Muscle of leg (tissue), 3 donors: ENCODE measurements at regions not wholly inside any gene's neighbourhood (a gene's known extent, or its start where the extent isn't known, plus 50 kb on each side); places are given as distances from the start of the nearest gene placed in this dataset.

ENCODE experiments used
- DNase-seq: peaks from one replicate; pipeline ENCODE4 v3.0.0; 2013
- H3K27ac ChIP-seq: one replicate; pipeline ENCODE4 v1.5.1; 2013; ENCODE audit warnings: mild to moderate bottlenecking, low read length, control low read depth
- H3K27me3 ChIP-seq: one replicate; pipeline ENCODE4 v1.6.1; 2013; ENCODE audit warnings: low read length; ENCODE audit not compliant: control insufficient read depth, insufficient read depth
- H3K36me3 ChIP-seq: one replicate; pipeline ENCODE4 v1.6.1; 2013; ENCODE audit warnings: low read length; ENCODE audit not compliant: control insufficient read depth, insufficient read depth
- H3K4me1 ChIP-seq: one replicate; pipeline ENCODE4 v1.6.1; 2013; ENCODE audit warnings: low read length; ENCODE audit not compliant: control insufficient read depth, insufficient read depth
- H3K4me3 ChIP-seq: one replicate; pipeline ENCODE4 v1.5.1; 2013; ENCODE audit warnings: low read length, control low read depth
- H3K9me3 ChIP-seq: replicated peaks from 2 replicates; pipeline ENCODE4 v1.6.1; 2013; ENCODE audit warnings: low read depth, low read length; ENCODE audit not compliant: control insufficient read depth
- WGBS: methylation state at CpG from one replicate; pipeline ENCODE4 v1.1.5; 2013; ENCODE audit warnings: missing lambda C conversion rate; ENCODE audit not compliant: insufficient coverage; 5-methylcytosine and 5-hydroxymethylcytosine counted together

GRCh38 chr11:27838674-27839073 is 138.4 kb upstream of the BDNF start:
- Histone ChIP-seq H3K9me3 (no peaks in the 10 kb centered on the region), H3K27ac (no peak overlapping the region), H3K36me3 (no peaks in the 10 kb centered on the region), H3K4me1 (no peaks in the 10 kb centered on the region), H3K27me3 (no peaks in the 10 kb centered on the region), H3K4me3 (no peak overlapping the region)
- no peak for DNase-seq
- 27% methylated on average over 6 of the region's 6 CpGs for WGBS

GRCh38 chr11:27837895-27838563 is 137.8 kb upstream of the BDNF start:
- no peaks in the 10 kb centered on the region for H3K9me3 ChIP-seq
- no peak overlapping the region for H3K4me3 ChIP-seq
- H3K4me1 ChIP-seq = no peaks in the 10 kb centered on the region
- H3K27ac ChIP-seq = no peak overlapping the region
- 52% methylated on average over 2 of the region's 2 CpGs for WGBS
- no peaks in the 10 kb centered on the region for H3K27me3 ChIP-seq
- H3K36me3 ChIP-seq = no peaks in the 10 kb centered on the region
- no peak for DNase-seq

DNA sequence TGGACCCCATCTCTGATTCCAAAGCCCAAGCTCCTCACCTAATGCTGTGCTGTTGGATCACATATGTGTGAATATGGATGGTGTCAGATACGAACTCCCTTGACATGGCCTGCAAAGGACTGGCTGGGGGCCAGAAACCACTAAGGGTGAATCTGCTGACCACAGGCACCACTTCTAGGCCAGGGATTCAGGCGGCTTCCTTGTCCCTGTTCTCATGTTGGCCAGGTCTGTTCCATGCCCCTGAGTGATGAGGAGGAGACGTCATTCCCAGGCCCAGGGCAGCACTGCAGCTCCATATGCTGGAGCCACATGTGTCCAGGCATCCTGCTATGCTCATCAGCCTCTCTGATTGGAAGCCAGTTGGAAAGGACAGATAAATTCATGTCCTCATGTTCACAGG is 130.0 kb upstream of the BDNF start:
- H3K27ac ChIP-seq = no peak overlapping the region
- H3K9me3 ChIP-seq = no peaks in the 10 kb centered on the region
- H3K27me3 ChIP-seq = no peaks in the 10 kb centered on the region
- H3K36me3 ChIP-seq = no peaks in the 10 kb centered on the region
- no peak for DNase-seq
- no peak overlapping the region for H3K4me3 ChIP-seq
- H3K4me1 ChIP-seq = no peaks in the 10 kb centered on the region
- WGBS = 90% methylated on average over 2 of the region's 3 CpGs

DNA sequence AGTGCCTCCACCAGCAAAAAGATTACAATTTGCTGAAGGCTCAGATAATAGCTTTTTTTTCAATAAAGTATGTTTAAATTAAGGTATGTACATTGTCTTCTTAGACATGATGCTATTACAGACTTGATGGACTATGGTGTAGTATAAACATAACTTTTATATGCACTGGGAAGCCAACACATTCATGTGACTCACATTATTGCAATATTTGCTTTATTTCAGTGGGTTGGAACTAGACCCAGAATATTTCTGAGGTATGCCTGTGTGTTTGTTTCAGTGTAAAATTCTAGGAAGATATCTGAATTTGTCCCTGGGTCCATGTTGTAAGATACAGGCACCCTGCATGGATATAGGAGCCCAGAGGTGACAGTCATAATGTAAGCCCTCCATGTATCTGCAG is 120.0 kb upstream of the BDNF start:
- DNase-seq = no peak
- Histone ChIP-seq H3K4me1 (no peaks in the 10 kb centered on the region), H3K36me3 (no peaks in the 10 kb centered on the region), H3K27me3 (no peaks in the 10 kb centered on the region), H3K9me3 (no peaks in the 10 kb centered on the region), H3K27ac (no peak overlapping the region), H3K4me3 (no peak overlapping the region)

DNA sequence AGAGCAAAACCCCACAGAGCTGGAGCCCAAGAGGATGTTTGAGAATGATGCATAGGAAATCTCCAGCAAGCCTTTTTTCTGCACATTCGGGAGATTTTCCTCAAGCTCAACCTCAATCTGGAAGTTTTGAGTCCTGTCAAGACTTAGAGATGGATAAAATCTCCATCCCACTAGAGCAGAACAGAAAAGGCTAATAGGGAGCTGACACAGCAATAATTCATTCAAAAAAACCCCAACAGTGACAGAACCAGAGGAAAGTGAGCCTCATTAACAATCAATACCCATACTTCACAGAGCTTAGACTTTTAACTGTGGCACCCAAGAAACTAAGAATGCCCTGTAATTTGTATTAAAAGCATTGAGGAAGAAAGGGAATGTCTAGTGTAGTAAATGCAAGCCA is 115.9 kb upstream of the BDNF start:
- Histone ChIP-seq H3K9me3 (no peaks in the 10 kb centered on the region), H3K4me1 (no peaks in the 10 kb centered on the region), H3K36me3 (no peaks in the 10 kb centered on the region), H3K27ac (no peak overlapping the region), H3K27me3 (no peaks in the 10 kb centered on the region), H3K4me3 (no peak overlapping the region)
- WGBS = no CpG with 5 or more reads among the region's 1 CpG
- no peak for DNase-seq

DNA sequence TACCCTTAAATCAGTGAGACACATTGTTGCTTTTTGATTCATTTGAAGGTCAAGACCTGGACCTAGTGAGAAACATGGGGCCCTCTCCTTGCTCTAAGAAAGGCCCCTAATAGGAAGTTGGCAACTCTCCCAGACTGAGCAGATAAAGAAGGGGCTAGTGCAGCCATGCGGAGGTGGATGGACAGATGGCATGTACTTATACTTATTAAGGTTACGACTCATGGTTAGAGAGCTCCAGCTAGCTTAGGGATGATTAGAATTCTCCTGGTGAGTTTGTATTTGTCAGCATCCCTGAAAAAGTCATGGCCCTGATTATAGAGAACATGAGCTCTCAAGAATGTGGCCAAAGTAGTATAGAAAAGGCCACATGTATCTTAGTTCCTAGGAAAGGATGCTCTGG is 112.1 kb upstream of the BDNF start:
- no peak for DNase-seq
- Histone ChIP-seq H3K4me3 (no peak overlapping the region), H3K4me1 (no peaks in the 10 kb centered on the region), H3K27ac (no peak overlapping the region), H3K36me3 (no peaks in the 10 kb centered on the region), H3K27me3 (no peaks in the 10 kb centered on the region), H3K9me3 (no peaks in the 10 kb centered on the region)
- WGBS = 50% methylated on average over 2 of the region's 2 CpGs

DNA sequence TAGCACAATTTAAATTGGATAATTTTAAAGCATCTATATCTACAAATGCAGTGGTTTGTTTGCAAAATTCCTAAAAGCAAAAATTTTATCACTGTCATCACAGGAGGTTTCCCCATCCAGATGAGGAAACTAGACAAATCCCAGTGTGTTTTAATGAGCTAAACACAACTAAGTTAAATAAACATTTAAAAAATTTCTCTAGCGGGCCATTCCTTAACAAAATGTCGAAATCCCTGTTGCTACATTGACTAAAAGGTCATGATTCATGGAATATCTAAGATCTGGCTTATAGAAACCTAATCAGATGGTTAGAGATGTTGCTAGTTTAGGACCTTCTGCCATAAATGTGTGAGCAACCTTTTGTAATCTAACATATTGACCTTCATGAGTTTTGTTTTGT is 107.3 kb upstream of the BDNF start:
- H3K36me3 ChIP-seq = no peaks in the 10 kb centered on the region
- no peak overlapping the region for H3K4me3 ChIP-seq
- no peak overlapping the region for H3K27ac ChIP-seq
- H3K27me3 ChIP-seq = no peaks in the 10 kb centered on the region
- no peak for DNase-seq
- no peaks in the 10 kb centered on the region for H3K4me1 ChIP-seq
- H3K9me3 ChIP-seq = no peaks in the 10 kb centered on the region
- no CpG with 5 or more reads among the region's 2 CpGs for WGBS

GRCh38 chr11:27806122-27806521 is 105.9 kb upstream of the BDNF start:
- no peak overlapping the region for H3K27ac ChIP-seq
- H3K36me3 ChIP-seq = no peaks in the 10 kb centered on the region
- no peak overlapping the region for H3K4me3 ChIP-seq
- 56% methylated on average over 7 of the region's 19 CpGs for WGBS
- no peaks in the 10 kb centered on the region for H3K9me3 ChIP-seq
- H3K4me1 ChIP-seq = no peaks in the 10 kb centered on the region
- no peaks in the 10 kb centered on the region for H3K27me3 ChIP-seq
- DNase-seq = no peak

DNA sequence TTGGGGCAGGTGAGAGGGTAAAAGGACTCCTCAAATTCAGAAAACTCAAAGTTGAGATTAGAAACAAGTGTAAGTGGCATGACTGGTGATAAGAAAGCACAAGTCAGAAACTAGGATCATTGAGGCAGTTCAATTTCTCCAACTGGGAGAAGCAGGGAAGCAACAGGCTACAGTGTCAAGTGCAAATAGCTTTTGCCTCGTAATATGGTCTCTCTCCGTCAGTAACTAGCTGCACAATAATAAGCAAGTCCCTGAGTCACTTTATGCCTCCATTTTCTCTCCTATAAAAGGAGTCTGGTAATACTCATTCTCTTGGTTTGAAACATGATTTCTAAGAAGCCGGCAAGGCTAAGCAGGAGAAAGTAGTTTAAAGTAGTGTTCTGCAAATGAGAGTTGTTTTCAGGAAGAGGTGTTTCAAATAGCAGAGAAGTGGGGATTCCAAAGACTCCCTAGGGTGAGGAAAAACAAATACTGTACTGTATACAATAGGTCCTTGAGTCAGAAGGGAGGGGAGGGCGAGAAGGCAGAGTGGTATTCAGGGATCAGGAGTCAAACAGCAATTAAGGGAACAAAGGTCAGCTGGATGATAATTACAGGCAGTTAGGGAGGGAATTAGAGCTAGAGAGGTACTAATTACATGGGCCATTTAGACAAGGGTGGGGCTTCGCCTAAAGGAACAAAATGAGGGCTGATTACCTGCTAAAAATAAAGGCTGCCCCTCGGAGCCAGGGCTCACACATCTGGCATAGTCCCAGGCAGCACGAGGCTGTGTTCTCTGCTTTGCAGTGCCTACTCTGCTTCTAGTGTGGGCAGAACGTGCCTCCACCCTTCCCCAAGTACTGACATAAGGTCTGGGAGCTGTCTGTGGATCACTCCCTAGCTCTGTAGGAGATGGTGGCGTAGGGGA is 96.0 kb upstream of the BDNF start:
- Histone ChIP-seq H3K9me3 (no peaks in the 10 kb centered on the region), H3K27me3 (no peaks in the 10 kb centered on the region), H3K36me3 (no peaks in the 10 kb centered on the region), H3K27ac (no peak overlapping the region), H3K4me3 (no peak overlapping the region), H3K4me1 (no peaks in the 10 kb centered on the region)
- DNase-seq = no peak
- 13% methylated on average over 3 of the region's 9 CpGs for WGBS

DNA sequence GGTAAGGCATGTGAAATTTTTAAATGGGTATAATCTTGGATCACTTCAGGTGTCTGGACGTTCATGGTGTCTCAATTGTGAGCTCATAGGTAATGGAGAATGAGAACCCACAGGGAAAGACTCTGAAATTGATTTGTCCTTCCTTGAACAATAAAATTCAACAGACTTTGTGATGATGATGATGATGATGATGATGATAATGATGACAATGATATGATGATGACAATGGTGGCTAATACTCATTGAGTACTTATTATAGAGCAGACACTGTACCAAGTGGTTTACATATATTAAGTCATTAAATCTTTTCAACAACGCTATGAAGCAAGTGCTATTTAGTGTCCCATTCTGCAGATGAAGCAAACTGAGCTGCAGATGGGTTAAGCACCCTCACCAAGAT is 86.6 kb upstream of the BDNF start:
- no CpG with 5 or more reads among the region's 2 CpGs for WGBS
- no peaks in the 10 kb centered on the region for H3K36me3 ChIP-seq
- no peaks in the 10 kb centered on the region for H3K4me1 ChIP-seq
- DNase-seq = no peak
- H3K4me3 ChIP-seq = no peak overlapping the region
- no peaks in the 10 kb centered on the region for H3K9me3 ChIP-seq
- no peaks in the 10 kb centered on the region for H3K27me3 ChIP-seq
- no peak overlapping the region for H3K27ac ChIP-seq
